Activated naive CD4-positive, alpha-beta T cell treated with anti-CD3 and anti-CD28 coated beads, Interleukin-2, amount 50 U/mL, for 24 hours (primary cell): ENCODE measurements at regions not wholly inside any gene's neighbourhood (a gene's known extent, or its start where the extent isn't known, plus 50 kb on each side); places are given as distances from the start of the nearest gene placed in this dataset.

Source experiments
- H3K27ac Mint-ChIP-seq: one replicate; pipeline ENCODE4 v1.8.0; 2021; ENCODE audit warnings: mild to moderate bottlenecking, mixed read lengths
- H3K27me3 Mint-ChIP-seq: one replicate; pipeline ENCODE4 v1.8.0; 2021; ENCODE audit warnings: mixed read lengths
- H3K36me3 Mint-ChIP-seq: one replicate; pipeline ENCODE4 v1.8.0; 2021; ENCODE audit warnings: mixed read lengths
- H3K4me1 Mint-ChIP-seq: one replicate; pipeline ENCODE4 v1.8.0; 2021; ENCODE audit warnings: mixed read lengths
- H3K4me3 Mint-ChIP-seq: one replicate; pipeline ENCODE4 v1.8.0; 2021; ENCODE audit warnings: mild to moderate bottlenecking, mixed read lengths
- H3K9me3 Mint-ChIP-seq: one replicate; pipeline ENCODE4 v1.8.0; 2021; ENCODE audit warnings: mixed read lengths

- Mint-ChIP-seq H3K27me3 (no peaks in the 10 kb centered on the region), H3K4me3 (no peak overlapping the region), H3K4me1 (peaks cover 13% of the 10 kb centered on the region), H3K9me3 (no peaks in the 10 kb centered on the region), H3K27ac (no peak overlapping the region), H3K36me3 (no peaks in the 10 kb centered on the region)
Observed at GRCh38 chr12:46535376-46535775, 162.8 kb upstream of the SLC38A2 start.

- Mint-ChIP-seq H3K9me3 (no peaks in the 10 kb centered on the region), H3K27me3 (no peaks in the 10 kb centered on the region), H3K27ac (no peak overlapping the region), H3K36me3 (no peaks in the 10 kb centered on the region), H3K4me3 (no peak overlapping the region), H3K4me1 (peaks cover 13% of the 10 kb centered on the region)
Observed at GRCh38 chr12:46534327-46534840, 161.8 kb upstream of the SLC38A2 start.

- H3K4me1 Mint-ChIP-seq = peaks cover 13% of the 10 kb centered on the region
- no peaks in the 10 kb centered on the region for H3K27me3 Mint-ChIP-seq
- H3K4me3 Mint-ChIP-seq = no peak overlapping the region
- H3K27ac Mint-ChIP-seq = no peak overlapping the region
- H3K9me3 Mint-ChIP-seq = no peaks in the 10 kb centered on the region
- H3K36me3 Mint-ChIP-seq = no peaks in the 10 kb centered on the region
Observed at GRCh38 chr12:46533723-46534122, 161.2 kb upstream of the SLC38A2 start.

- H3K9me3 Mint-ChIP-seq = no peaks in the 10 kb centered on the region
- no peaks in the 10 kb centered on the region for H3K36me3 Mint-ChIP-seq
- H3K27me3 Mint-ChIP-seq = no peaks in the 10 kb centered on the region
- H3K4me3 Mint-ChIP-seq = no peak overlapping the region
- H3K4me1 Mint-ChIP-seq = peaks cover 13% of the 10 kb centered on the region
- H3K27ac Mint-ChIP-seq = no peak overlapping the region
Observed at GRCh38 chr12:46531804-46532203, 159.2 kb upstream of the SLC38A2 start.

GRCh38 chr12:46531059-46531785 is 158.6 kb upstream of the SLC38A2 start:
- Mint-ChIP-seq H3K4me3 (no peak overlapping the region), H3K9me3 (no peaks in the 10 kb centered on the region), H3K27me3 (no peaks in the 10 kb centered on the region), H3K27ac (no peak overlapping the region), H3K36me3 (no peaks in the 10 kb centered on the region), H3K4me1 (peaks cover 8% of the 10 kb centered on the region)

- Mint-ChIP-seq H3K36me3 (no peaks in the 10 kb centered on the region), H3K27me3 (no peaks in the 10 kb centered on the region), H3K4me3 (no peak overlapping the region), H3K27ac (no peak overlapping the region), H3K9me3 (no peaks in the 10 kb centered on the region), H3K4me1 (peaks cover 1% of the 10 kb centered on the region)
Observed at GRCh38 chr12:46530373-46531056, 157.9 kb upstream of the SLC38A2 start.

- H3K36me3 Mint-ChIP-seq = no peaks in the 10 kb centered on the region
- peaks cover 39% of the 10 kb centered on the region for H3K4me1 Mint-ChIP-seq
- H3K27me3 Mint-ChIP-seq = no peaks in the 10 kb centered on the region
Observed at GRCh38 chr12:46526233-46526632, 153.7 kb upstream of the SLC38A2 start.

GRCh38 chr12:46524778-46525177 is 152.2 kb upstream of the SLC38A2 start:
- Mint-ChIP-seq H3K27ac (peak overlapping the region; percentile 11), H3K36me3 (no peaks in the 10 kb centered on the region), H3K4me1 (peaks cover 49% of the 10 kb centered on the region), H3K27me3 (no peaks in the 10 kb centered on the region), H3K4me3 (no peak overlapping the region), H3K9me3 (no peaks in the 10 kb centered on the region)

More at GRCh38 chr12:46526233-46526632, 153.7 kb upstream of the SLC38A2 start:
- H3K4me3 Mint-ChIP-seq = no peak overlapping the region
- no peaks in the 10 kb centered on the region for H3K9me3 Mint-ChIP-seq
- H3K27ac Mint-ChIP-seq = no peak overlapping the region

- H3K4me1 Mint-ChIP-seq = peaks cover 55% of the 10 kb centered on the region
- H3K27ac Mint-ChIP-seq = peak overlapping the region; percentile 92
- no peaks in the 10 kb centered on the region for H3K27me3 Mint-ChIP-seq
- peak overlapping the region; percentile 71 for H3K4me3 Mint-ChIP-seq
- H3K36me3 Mint-ChIP-seq = no peaks in the 10 kb centered on the region
- H3K9me3 Mint-ChIP-seq = no peaks in the 10 kb centered on the region
Observed at GRCh38 chr12:46523863-46524770, 151.5 kb upstream of the SLC38A2 start.

- H3K4me1 Mint-ChIP-seq = peaks cover 58% of the 10 kb centered on the region
- peak overlapping the region; percentile 92 for H3K27ac Mint-ChIP-seq
- peak overlapping the region; percentile 71 for H3K4me3 Mint-ChIP-seq
Observed at GRCh38 chr12:46523446-46523845, 150.9 kb upstream of the SLC38A2 start.

GRCh38 chr12:46522071-46522470 is 149.5 kb upstream of the SLC38A2 start:
- Mint-ChIP-seq H3K9me3 (no peaks in the 10 kb centered on the region), H3K27me3 (no peaks in the 10 kb centered on the region), H3K27ac (no peak overlapping the region), H3K36me3 (no peaks in the 10 kb centered on the region), H3K4me1 (peaks cover 67% of the 10 kb centered on the region), H3K4me3 (no peak overlapping the region)

More at GRCh38 chr12:46523446-46523845, 150.9 kb upstream of the SLC38A2 start:
- no peaks in the 10 kb centered on the region for H3K9me3 Mint-ChIP-seq
- H3K36me3 Mint-ChIP-seq = no peaks in the 10 kb centered on the region
- H3K27me3 Mint-ChIP-seq = no peaks in the 10 kb centered on the region

- no peaks in the 10 kb centered on the region for H3K36me3 Mint-ChIP-seq
- no peaks in the 10 kb centered on the region for H3K27me3 Mint-ChIP-seq
- H3K4me1 Mint-ChIP-seq = peaks cover 70% of the 10 kb centered on the region
- H3K9me3 Mint-ChIP-seq = no peaks in the 10 kb centered on the region
- H3K27ac Mint-ChIP-seq = no peak overlapping the region
- H3K4me3 Mint-ChIP-seq = no peak overlapping the region
Observed at GRCh38 chr12:46521145-46521544, 148.6 kb upstream of the SLC38A2 start.

GRCh38 chr12:46519407-46519806 is 146.8 kb upstream of the SLC38A2 start:
- Mint-ChIP-seq H3K4me1 (peaks cover 70% of the 10 kb centered on the region), H3K4me3 (no peak overlapping the region), H3K27me3 (no peaks in the 10 kb centered on the region), H3K27ac (peak overlapping the region; percentile 71), H3K36me3 (peaks cover 2% of the 10 kb centered on the region), H3K9me3 (no peaks in the 10 kb centered on the region)

- H3K4me1 Mint-ChIP-seq = peaks cover 70% of the 10 kb centered on the region
- no peaks in the 10 kb centered on the region for H3K27me3 Mint-ChIP-seq
- H3K4me3 Mint-ChIP-seq = no peak overlapping the region
- no peaks in the 10 kb centered on the region for H3K9me3 Mint-ChIP-seq
- no peak overlapping the region for H3K27ac Mint-ChIP-seq
- peaks cover 2% of the 10 kb centered on the region for H3K36me3 Mint-ChIP-seq
Observed at GRCh38 chr12:46518729-46519128, 146.2 kb upstream of the SLC38A2 start.

GRCh38 chr12:46518169-46518568 is 145.6 kb upstream of the SLC38A2 start:
- H3K9me3 Mint-ChIP-seq = no peaks in the 10 kb centered on the region
- H3K36me3 Mint-ChIP-seq = peaks cover 2% of the 10 kb centered on the region
- H3K4me1 Mint-ChIP-seq = peaks cover 70% of the 10 kb centered on the region

More at GRCh38 chr12:46518169-46518568, 145.6 kb upstream of the SLC38A2 start:
- Mint-ChIP-seq H3K27me3 (no peaks in the 10 kb centered on the region), H3K27ac (no peak overlapping the region), H3K4me3 (no peak overlapping the region)
